Kasumi-1 (cell line): ENCODE measurements at regions not wholly inside any gene's neighbourhood (a gene's known extent, or its start where the extent isn't known, plus 50 kb on each side); places are given as distances from the start of the nearest gene placed in this dataset.

Experiments used
- DNase-seq, 2 experiments: peaks; one replicate each; lab custom pipeline; 2025; lab: John Stamatoyannopoulos, UW

DNA sequence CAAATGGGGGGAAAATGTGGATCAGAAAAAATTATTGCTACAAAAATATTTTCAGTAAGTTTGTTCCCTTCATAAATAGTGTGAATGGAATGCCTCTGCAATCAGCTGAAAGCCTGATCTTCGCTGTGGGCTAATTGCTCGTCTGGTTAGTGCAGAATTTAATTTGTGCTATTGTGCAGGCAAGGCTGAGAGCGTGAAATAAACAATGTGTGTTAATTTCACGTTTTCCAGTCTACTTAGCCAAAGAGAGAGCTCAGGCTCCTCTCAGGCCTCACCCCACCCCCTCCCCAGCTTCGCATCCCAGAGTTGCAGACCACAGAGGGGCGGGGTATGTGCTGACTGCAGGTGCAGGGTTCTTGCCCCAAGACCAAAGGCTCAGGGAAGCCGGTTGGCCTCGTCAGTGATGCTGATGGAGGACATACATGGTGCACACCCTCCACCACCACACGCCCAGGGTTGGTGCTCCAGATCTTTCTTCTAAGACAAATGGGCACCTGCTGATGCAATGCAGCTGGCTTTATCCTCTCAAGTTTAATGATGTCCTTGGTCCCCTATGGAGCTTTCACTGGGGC is 302.6 kb upstream of the SLC14A2 start:
- no peak for DNase-seq

GRCh38 chr18:45316127-45316526 is 299.1 kb upstream of the SLC14A2 start:
- no peak for DNase-seq

GRCh38 chr18:45317948-45318640 is 297.2 kb upstream of the SLC14A2 start:
- DNase-seq = no peak

- DNase-seq = peak in 1 of 2 experiments; percentile 24
Observed at GRCh38 chr18:45320724-45321123, 294.6 kb upstream of the SLC14A2 start.

DNA sequence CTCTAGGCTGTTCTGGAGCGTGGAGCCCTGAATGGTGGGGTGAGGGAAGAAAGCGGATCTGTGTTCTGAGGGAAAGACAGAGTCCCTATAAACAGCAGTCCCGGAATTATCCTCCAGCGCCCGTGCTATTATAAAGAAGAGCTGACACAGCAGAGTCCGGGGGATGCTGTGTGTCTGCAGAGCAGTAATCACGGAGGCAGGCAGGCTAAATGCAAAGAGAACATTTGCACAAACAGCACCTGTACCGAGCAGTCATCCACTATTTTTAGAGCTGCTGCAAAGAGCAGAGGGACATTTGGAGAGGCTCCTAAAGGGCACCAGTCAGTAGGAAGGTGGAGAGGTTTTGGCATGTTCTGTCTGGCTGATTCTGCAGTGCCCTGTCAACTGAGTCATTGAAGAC is 293.8 kb upstream of the SLC14A2 start:
- DNase-seq = no peak

DNA sequence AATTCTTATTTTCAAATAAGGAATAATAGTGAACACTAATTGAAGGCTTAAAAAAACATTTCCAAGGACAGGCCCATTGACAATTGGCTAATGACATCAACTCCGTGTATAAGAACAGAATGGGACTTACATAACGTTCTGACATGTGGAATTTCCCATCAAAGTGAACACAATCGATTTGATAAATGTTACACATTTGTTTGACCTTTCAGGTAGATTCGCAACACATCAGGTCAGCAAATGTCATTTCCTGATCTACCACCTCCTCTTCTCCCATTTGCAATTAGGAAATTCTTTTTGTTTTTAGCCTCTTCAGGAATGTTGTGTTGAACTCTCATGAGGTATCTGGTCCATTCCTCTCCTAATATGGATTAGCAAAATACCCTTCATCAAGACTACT is 292.9 kb upstream of the SLC14A2 start:
- no peak for DNase-seq

- no peak for DNase-seq
Observed at GRCh38 chr18:45324101-45324494, 291.2 kb upstream of the SLC14A2 start.

GRCh38 chr18:45324495-45325113 is 290.7 kb upstream of the SLC14A2 start:
- DNase-seq = no peak

GRCh38 chr18:45325778-45326177 is 289.5 kb upstream of the SLC14A2 start:
- no peak for DNase-seq

DNA sequence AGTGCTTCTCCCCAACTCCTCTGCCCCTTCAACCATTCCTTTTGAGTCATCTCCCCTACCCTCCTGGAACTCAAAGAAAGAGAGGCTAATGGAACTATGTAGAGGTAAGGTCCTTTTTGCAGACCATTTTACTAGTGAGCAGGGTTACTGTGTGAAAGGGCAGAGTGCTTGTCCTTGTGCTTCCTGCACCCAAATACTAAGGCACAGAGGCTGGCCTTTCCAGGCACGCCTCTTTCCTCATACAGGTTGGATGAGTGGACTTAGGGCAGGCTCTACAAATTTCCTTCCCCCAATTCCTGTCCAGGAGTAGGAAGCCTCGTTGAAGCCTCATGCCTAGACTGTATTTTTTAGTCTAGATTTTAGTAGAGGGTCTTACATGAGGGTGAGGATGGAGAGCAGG is 288.8 kb upstream of the SLC14A2 start:
- DNase-seq = no peak

DNA sequence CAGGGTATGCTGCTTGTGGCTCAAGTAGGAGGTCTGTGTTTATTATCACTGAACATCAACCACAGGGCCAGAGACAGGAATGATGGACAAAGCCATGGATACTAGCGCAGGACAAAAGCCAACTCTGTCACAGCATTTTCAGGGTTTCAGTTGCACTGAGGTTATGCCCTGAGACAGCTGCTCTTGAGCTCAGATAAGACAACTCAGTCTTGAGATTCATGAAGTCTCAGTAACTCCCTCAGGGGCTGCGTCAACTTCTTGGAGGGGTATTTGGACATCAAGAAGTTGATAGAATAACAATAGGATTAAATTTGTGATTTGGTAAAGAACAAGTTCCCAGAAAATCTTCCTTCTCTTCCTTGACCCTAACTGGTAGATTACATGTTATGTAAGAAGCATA is 287.0 kb upstream of the SLC14A2 start:
- DNase-seq = no peak

- no peak for DNase-seq
Observed at GRCh38 chr18:45328811-45329210, 286.5 kb upstream of the SLC14A2 start.

DNA sequence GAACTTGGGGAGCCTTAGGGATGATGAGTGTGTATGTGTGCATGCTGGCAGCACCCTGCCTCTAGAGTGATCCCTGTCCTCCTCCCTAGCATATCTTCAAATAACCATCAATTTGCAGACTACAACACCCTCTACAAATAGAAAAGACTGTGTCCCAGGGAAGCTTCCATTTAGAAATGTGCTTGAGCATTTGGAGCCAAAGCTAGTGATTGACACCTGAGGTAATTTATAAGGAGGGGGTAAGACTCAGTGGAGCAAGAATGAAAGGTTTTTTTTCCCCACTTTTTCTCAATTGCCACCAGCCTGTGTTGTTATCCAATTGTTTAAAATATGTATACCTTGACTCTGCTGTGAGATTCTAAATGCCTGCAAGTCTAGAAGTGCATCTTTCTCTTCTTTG is 286.0 kb upstream of the SLC14A2 start:
- DNase-seq = no peak

GRCh38 chr18:45330170-45330594 is 285.1 kb upstream of the SLC14A2 start:
- no peak for DNase-seq

- DNase-seq = no peak
Observed at GRCh38 chr18:45332871-45333270, 282.4 kb upstream of the SLC14A2 start.

DNA sequence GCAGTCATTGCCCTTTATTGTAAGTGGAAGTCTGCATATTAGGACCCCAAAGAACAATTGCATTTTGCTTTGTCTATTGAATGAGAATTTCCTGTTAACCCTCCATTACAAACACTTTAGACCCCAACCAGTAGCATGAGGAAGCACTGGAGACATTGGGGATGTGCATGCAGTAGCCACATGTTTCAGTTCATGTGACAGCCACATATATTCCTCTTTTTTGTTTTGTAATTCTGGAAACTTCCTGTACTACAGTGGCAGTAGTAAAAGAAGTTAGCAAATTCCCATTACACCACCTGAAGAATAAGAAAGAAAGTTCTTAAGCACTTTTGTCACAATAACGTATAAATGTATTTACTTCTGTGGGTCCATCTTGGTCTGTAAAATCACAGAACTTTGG is 281.1 kb upstream of the SLC14A2 start:
- DNase-seq = no peak

DNA sequence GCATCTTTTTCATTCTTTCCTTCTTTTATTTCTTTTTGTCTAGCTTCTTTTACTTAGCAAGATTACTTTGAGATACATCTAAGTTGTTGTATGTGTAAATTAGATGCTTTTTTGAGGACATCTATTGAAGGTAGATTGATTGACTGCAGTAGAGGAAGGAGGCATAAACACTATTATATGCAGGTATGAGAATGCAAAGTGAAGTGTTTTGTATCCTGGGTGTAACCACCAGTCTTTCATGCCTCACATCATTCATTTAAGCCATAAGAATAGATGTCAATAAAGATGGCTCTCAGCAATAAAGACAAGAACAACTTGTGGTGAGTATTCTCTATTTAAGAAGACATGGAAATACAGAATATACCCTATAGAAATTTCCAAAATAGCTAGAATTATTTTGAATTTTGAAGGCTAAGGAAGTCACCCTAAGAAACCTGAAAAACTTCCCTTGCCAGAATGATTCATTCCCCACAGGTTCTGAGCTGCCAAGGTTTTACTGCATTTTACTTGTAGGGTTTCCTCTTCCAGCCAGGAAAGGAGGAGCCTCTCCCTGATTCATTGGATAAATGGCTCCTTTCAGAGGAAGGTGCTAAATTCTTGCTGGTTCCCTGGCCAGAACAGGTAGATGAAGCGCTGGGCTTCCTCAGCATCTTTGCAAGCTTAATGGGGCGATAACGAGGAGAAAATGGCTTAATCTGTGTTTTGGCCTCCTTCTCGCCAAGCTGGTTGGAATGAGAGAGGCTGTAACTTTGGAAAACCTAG is 279.8 kb upstream of the SLC14A2 start:
- DNase-seq = no peak

GRCh38 chr18:45336448-45336847 is 278.8 kb upstream of the SLC14A2 start:
- DNase-seq = no peak

DNA sequence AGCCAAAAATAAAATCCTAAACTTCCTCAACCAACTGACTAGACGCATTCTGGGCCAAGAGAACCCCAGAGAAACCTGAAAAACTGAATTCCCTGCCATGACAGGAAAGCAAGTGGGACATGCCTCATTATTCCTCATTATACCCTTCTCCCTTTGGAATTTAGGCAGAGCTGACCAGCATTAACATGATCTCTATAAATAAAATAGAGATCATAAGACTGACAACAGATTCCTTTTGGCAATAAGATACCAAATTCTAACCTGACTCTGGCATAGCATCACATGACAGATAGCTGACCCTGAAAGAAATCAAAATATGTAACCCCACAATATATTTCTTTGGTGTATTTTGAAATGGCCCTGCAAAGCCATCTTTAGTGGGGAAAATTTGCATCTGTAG is 277.8 kb upstream of the SLC14A2 start:
- DNase-seq = no peak

- no peak for DNase-seq
Observed at GRCh38 chr18:45339810-45340550, 275.3 kb upstream of the SLC14A2 start.

GRCh38 chr18:45340884-45341283 is 274.4 kb upstream of the SLC14A2 start:
- DNase-seq = no peak

- DNase-seq = no peak
Observed at GRCh38 chr18:45341454-45341853, 273.8 kb upstream of the SLC14A2 start.
